GM18861 (cell line): ENCODE measurements at regions not wholly inside any gene's neighbourhood (a gene's known extent, or its start where the extent isn't known, plus 50 kb on each side); places are given as distances from the start of the nearest gene placed in this dataset.

Source experiments
- ATAC-seq: cut with Tn5 transposase; IDR thresholded peaks from one replicate; pipeline ENCODE4 v1.9.1; 2021; ENCODE audit not compliant: unreplicated experiment

GRCh38 chr10:10967029-10967428 is 50.6 kb upstream of the CELF2 start:
- no peak for ATAC-seq

GRCh38 chr10:10967581-10968256 is 50.0 kb upstream of the CELF2 start:
- no peak for ATAC-seq
